ENCODE measurements at regions not wholly inside any gene's neighbourhood (a gene's known extent, or its start where the extent isn't known, plus 50 kb on each side); places are given as distances from the start of the nearest gene placed in this dataset.

GRCh38 chr10:9010093-9010492, 955.6 kb downstream of the GATA3 start:
- WGBS (ENCODE audit: insufficient coverage) = no CpG with 5 or more reads among the region's 1 CpG
- H3K4me3 Mint-ChIP-seq = no peak overlapping the region

GRCh38 chr10:9010931-9011670, 956.6 kb downstream of the GATA3 start:
- H3K27me3 Mint-ChIP-seq (ENCODE audit: low read depth in 2 of 2) = no peaks in the 10 kb centered on the region
- no peaks in the 10 kb centered on the region for H3K27me3 ChIP-seq (ENCODE audit: control insufficient read depth, insufficient read depth, low read length)
- intact Hi-C loops (cut with micrococcal nuclease) = no loop called here
- no peak for DNase-seq
- ATAC-seq = no peak
- WGBS (ENCODE audit: insufficient coverage) = 100% methylated on average over 3 of the region's 5 CpGs
- H3K9me3 Mint-ChIP-seq = no peaks in the 10 kb centered on the region
- H3K36me3 ChIP-seq (ENCODE audit: control insufficient read depth, insufficient read depth, low read length) = no peaks in the 10 kb centered on the region
- H3K4me3 Mint-ChIP-seq = no peak overlapping the region
- no peaks in the 10 kb centered on the region for H3K36me3 Mint-ChIP-seq
- no peaks in the 10 kb centered on the region for H3K4me1 Mint-ChIP-seq
- no peak overlapping the region for H3K27ac ChIP-seq (ENCODE audit: low read length)
- H3K27ac Mint-ChIP-seq = no peak overlapping the region
- no peak overlapping the region for H3K4me3 ChIP-seq (ENCODE audit: low read length)
- no peaks in the 10 kb centered on the region for H3K4me1 ChIP-seq (ENCODE audit: control insufficient read depth, insufficient read depth, low read length)
- no peaks in the 10 kb centered on the region for H3K9me3 ChIP-seq (ENCODE audit: control insufficient read depth, insufficient read depth, low read length)
- TF ChIP-seq CTCF (IDR thresholded peaks at IDR 0.05) = no peak

More at GRCh38 chr10:9010093-9010492, 955.6 kb downstream of the GATA3 start:
- Mint-ChIP-seq H3K27me3 (ENCODE audit: low read depth in 2 of 2) (peaks cover 0 to 2% of the 10 kb centered on the region in 2 donors), H3K9me3 (no peaks in the 10 kb centered on the region), H3K36me3 (no peaks in the 10 kb centered on the region), H3K4me1 (no peaks in the 10 kb centered on the region), H3K27ac (no peak overlapping the region)
- Histone ChIP-seq H3K4me3 (ENCODE audit: low read length) (no peak overlapping the region), H3K4me1 (ENCODE audit: control insufficient read depth, insufficient read depth, low read length) (no peaks in the 10 kb centered on the region), H3K9me3 (ENCODE audit: control insufficient read depth, insufficient read depth, low read length) (no peaks in the 10 kb centered on the region), H3K27me3 (ENCODE audit: control insufficient read depth, insufficient read depth, low read length) (no peaks in the 10 kb centered on the region), H3K27ac (ENCODE audit: low read length) (no peak overlapping the region), H3K36me3 (ENCODE audit: control insufficient read depth, insufficient read depth, low read length) (no peaks in the 10 kb centered on the region)
- ATAC-seq = peak; percentile 36 to 75 (median 63)
- peak in 1 of 2 donors; percentile 79 for DNase-seq
- TF ChIP-seq CTCF (IDR thresholded peaks at IDR 0.05) = no peak
- intact Hi-C loops (cut with micrococcal nuclease) = no loop called here

GRCh38 chr10:9012312-9012711, 957.8 kb downstream of the GATA3 start:
- peaks cover 3 to 9% of the 10 kb centered on the region in 2 donors for H3K27me3 Mint-ChIP-seq (ENCODE audit: low read depth in 2 of 2)
- DNase-seq (no peak), ATAC-seq (no peak)
- intact Hi-C loops (cut with micrococcal nuclease) = no loop called here
- no peaks in the 10 kb centered on the region for H3K36me3 Mint-ChIP-seq
- no peak overlapping the region for H3K4me3 ChIP-seq (ENCODE audit: low read length)
- no peaks in the 10 kb centered on the region for H3K36me3 ChIP-seq (ENCODE audit: control insufficient read depth, insufficient read depth, low read length)
- no peaks in the 10 kb centered on the region for H3K4me1 ChIP-seq (ENCODE audit: control insufficient read depth, insufficient read depth, low read length)
- H3K9me3 Mint-ChIP-seq = no peaks in the 10 kb centered on the region
- H3K4me3 Mint-ChIP-seq = no peak overlapping the region
- no peak overlapping the region for H3K27ac Mint-ChIP-seq
- 83% methylated on average over 1 of the region's 1 CpG for WGBS (ENCODE audit: insufficient coverage)
- H3K9me3 ChIP-seq (ENCODE audit: control insufficient read depth, insufficient read depth, low read length) = no peaks in the 10 kb centered on the region
- no peak for TF ChIP-seq CTCF (IDR thresholded peaks at IDR 0.05)
- H3K27ac ChIP-seq (ENCODE audit: low read length) = no peak overlapping the region
- H3K27me3 ChIP-seq (ENCODE audit: control insufficient read depth, insufficient read depth, low read length) = no peaks in the 10 kb centered on the region
- H3K4me1 Mint-ChIP-seq = no peaks in the 10 kb centered on the region

- Histone ChIP-seq H3K4me1 (ENCODE audit: control insufficient read depth, insufficient read depth, low read length) (no peaks in the 10 kb centered on the region), H3K9me3 (ENCODE audit: control insufficient read depth, insufficient read depth, low read length) (no peaks in the 10 kb centered on the region), H3K4me3 (ENCODE audit: low read length) (no peak overlapping the region), H3K27me3 (ENCODE audit: control insufficient read depth, insufficient read depth, low read length) (no peaks in the 10 kb centered on the region), H3K27ac (ENCODE audit: low read length) (no peak overlapping the region), H3K36me3 (ENCODE audit: control insufficient read depth, insufficient read depth, low read length) (no peaks in the 10 kb centered on the region)
- Mint-ChIP-seq H3K27ac (no peak overlapping the region), H3K9me3 (no peaks in the 10 kb centered on the region), H3K4me3 (no peak overlapping the region), H3K27me3 (ENCODE audit: low read depth in 2 of 2) (peaks cover 9 to 16% of the 10 kb centered on the region in 2 donors), H3K4me1 (no peaks in the 10 kb centered on the region), H3K36me3 (no peaks in the 10 kb centered on the region)
- DNase-seq = no peak
- no peak for ATAC-seq
- TF ChIP-seq CTCF (IDR thresholded peaks at IDR 0.05) = no peak
- intact Hi-C loops (cut with micrococcal nuclease) = no loop called here
- WGBS (ENCODE audit: insufficient coverage) = no CpG with 5 or more reads among the region's 2 CpGs
These were observed 960.5 kb downstream of the GATA3 start for GRCh38 chr10:9015005-9015404.
